NCI-H1436 (cell line): ENCODE measurements at regions not wholly inside any gene's neighbourhood (a gene's known extent, or its start where the extent isn't known, plus 50 kb on each side); places are given as distances from the start of the nearest gene placed in this dataset.

ENCODE experiments used
- DNase-seq: peaks from one replicate; lab custom pipeline; 2025; lab: John Stamatoyannopoulos, UW

GRCh38 chr14:58846682-58847465, 209.1 kb downstream of the DACT1 start:
- DNase-seq: no peak

- no peak for DNase-seq
Measured at GRCh38 chr14:58848365-58848764, 210.6 kb downstream of the DACT1 start.

GRCh38 chr14:58849601-58850000, 211.8 kb downstream of the DACT1 start:
- no peak for DNase-seq

- no peak for DNase-seq
Measured at GRCh38 chr14:58850011-58850410, 212.2 kb downstream of the DACT1 start.

- DNase-seq: no peak
Measured at GRCh38 chr14:58861586-58861985, 223.8 kb downstream of the DACT1 start.

GRCh38 chr14:58862416-58863160, 224.8 kb downstream of the DACT1 start:
- no peak for DNase-seq

- no peak for DNase-seq
Measured at GRCh38 chr14:58863661-58864345, 226.0 kb downstream of the DACT1 start.

- DNase-seq: no peak
Measured at GRCh38 chr14:58864751-58865513, 227.2 kb downstream of the DACT1 start.

GRCh38 chr14:58865514-58866281, 227.9 kb downstream of the DACT1 start:
- no peak for DNase-seq

- no peak for DNase-seq
Measured at GRCh38 chr14:58866391-58866790, 228.6 kb downstream of the DACT1 start.

GRCh38 chr14:58870961-58871360, 233.2 kb downstream of the DACT1 start:
- DNase-seq: no peak

GRCh38 chr14:58871573-58871972, 233.8 kb downstream of the DACT1 start:
- no peak for DNase-seq

- DNase-seq: no peak
Measured at GRCh38 chr14:58872061-58872460, 234.3 kb downstream of the DACT1 start.

- DNase-seq: no peak
Measured at GRCh38 chr14:58873228-58873953, 235.6 kb downstream of the DACT1 start.

- DNase-seq: no peak
Measured at GRCh38 chr14:58875613-58876012, 237.9 kb downstream of the DACT1 start.

GRCh38 chr14:58876608-58877007, 238.8 kb downstream of the DACT1 start:
- DNase-seq: no peak

GRCh38 chr14:58878439-58879139, 240.8 kb downstream of the DACT1 start:
- no peak for DNase-seq

- DNase-seq: no peak
Measured at GRCh38 chr14:58881433-58881832, 243.7 kb downstream of the DACT1 start.

GRCh38 chr14:58882577-58883018, 244.8 kb downstream of the DACT1 start:
- peak; percentile 70 for DNase-seq

GRCh38 chr14:58884442-58884841, 246.7 kb downstream of the DACT1 start:
- no peak for DNase-seq
